IMR-90 (cell line): ENCODE measurements at regions not wholly inside any gene's neighbourhood (a gene's known extent, or its start where the extent isn't known, plus 50 kb on each side); places are given as distances from the start of the nearest gene placed in this dataset.

Experiments
- ATAC-seq: fragments of 200-7000 bp; cut with Tn5 transposase; 2 replicates; pipeline ENCODE4 v1.9.1; 2020; ENCODE audit warnings: low read depth, mild to moderate bottlenecking, moderate library complexity
- BruUV-seq: library from RNA; stranded (reverse); fragments of 400-500 nt; replicated peaks from 2 replicates; lab custom pipeline; 2021; lab: Mats Ljungman, UMichigan
- CTCF ChIA-PET: fragments of 300-600 bp; formaldehyde crosslinking; extraction: SDS; loops from one replicate; lab custom pipeline; 2021; ENCODE audit warnings: antibody characterized with exemption; lab: Yijun Ruan, JAX
- POLR2A ChIA-PET: fragments of 300-600 bp; sonication (Branson Sonifier 250); formaldehyde crosslinking; loops from one replicate; lab custom pipeline; 2022; ENCODE audit warnings: antibody characterized with exemption; ENCODE audit not compliant: unreplicated experiment; lab: Charles Lee
- DNase-seq: peaks from one replicate; pipeline ENCODE4 v3.0.0; 2013
- H2AFZ ChIP-seq: replicated peaks from 2 replicates; pipeline ENCODE3; 2013; ENCODE audit warnings: low read length, mild to moderate bottlenecking; ENCODE audit not compliant: poor library complexity
- H2AK5ac ChIP-seq: 2 replicates; pipeline ENCODE4 v1.6.1; 2013; ENCODE audit warnings: low read depth, low read length, inconsistent platforms
- H2AK9ac ChIP-seq: replicated peaks from 2 replicates; pipeline ENCODE3; 2013; ENCODE audit warnings: mild to moderate bottlenecking, low read depth, low read length, moderate library complexity; ENCODE audit not compliant: poor library complexity
- H2BK120ac ChIP-seq: 2 replicates; pipeline ENCODE4 v1.6.1; 2013; ENCODE audit warnings: low read depth, low read length, inconsistent platforms
- H2BK15ac ChIP-seq: 3 replicates; pipeline ENCODE4 v1.6.1; 2013; ENCODE audit warnings: low read depth, low read length, inconsistent platforms
- H2BK20ac ChIP-seq: 2 replicates; pipeline ENCODE4 v1.6.1; 2013; ENCODE audit warnings: low read depth, mild to moderate bottlenecking, inconsistent platforms, low read length, moderate library complexity
- H2BK5ac ChIP-seq: 2 replicates; pipeline ENCODE4 v1.6.1; 2013; ENCODE audit warnings: mild to moderate bottlenecking, low read depth, low read length, inconsistent platforms; ENCODE audit not compliant: poor library complexity, severe bottlenecking
- H3K14ac ChIP-seq: replicated peaks from 2 replicates; pipeline ENCODE4 v1.6.1; 2013; ENCODE audit warnings: low read depth, low read length, inconsistent platforms
- H3K18ac ChIP-seq: 2 replicates; pipeline ENCODE4 v1.6.1; 2013; ENCODE audit warnings: low read depth, low read length, control low read depth
- H3K23ac ChIP-seq: 2 replicates; pipeline ENCODE4 v1.6.1; 2013; ENCODE audit warnings: low read depth, low read length, inconsistent platforms
- H3K27ac ChIP-seq: 2 replicates; pipeline ENCODE4 v1.5.1; 2013; ENCODE audit warnings: mild to moderate bottlenecking, control low read depth, low read length; ENCODE audit not compliant: insufficient read depth
- H3K27me3 ChIP-seq: 2 replicates; pipeline ENCODE4 v1.6.1; 2013; ENCODE audit warnings: low read length; ENCODE audit not compliant: control insufficient read depth, insufficient read depth
- H3K36me3 ChIP-seq: 2 replicates; pipeline ENCODE4 v1.6.1; 2013; ENCODE audit warnings: low read length, mixed read lengths; ENCODE audit not compliant: control insufficient read depth, insufficient read depth
- H3K4ac ChIP-seq: 2 replicates; pipeline ENCODE4 v1.6.1; 2013; ENCODE audit warnings: low read depth, low read length, inconsistent platforms
- H3K4me1 ChIP-seq: 2 replicates; pipeline ENCODE4 v1.6.1; 2013; ENCODE audit warnings: low read length, mixed read lengths; ENCODE audit not compliant: control insufficient read depth, insufficient read depth
- H3K4me2 ChIP-seq: 2 replicates; pipeline ENCODE4 v1.6.1; 2013; ENCODE audit warnings: low read depth, mild to moderate bottlenecking, control low read depth, low read length, moderate library complexity
- H3K4me3 ChIP-seq: 2 replicates; pipeline ENCODE4 v1.5.1; 2013; ENCODE audit warnings: low read depth, mild to moderate bottlenecking, control low read depth, low read length, moderate library complexity; ENCODE audit not compliant: insufficient read depth
- H3K56ac ChIP-seq: 2 replicates; pipeline ENCODE4 v1.6.1; 2013; ENCODE audit warnings: low read length, inconsistent platforms; ENCODE audit not compliant: insufficient read depth; ENCODE audit errors: extremely low read depth
- H3K79me1 ChIP-seq, 2 experiments: 2 replicates each; pipeline ENCODE4 v1.6.1; 2013; ENCODE audit warnings: low read length in 2 of 2, inconsistent platforms in 1 of 2, low read depth in 1 of 2
- H3K9ac ChIP-seq: 2 replicates; pipeline ENCODE4 v1.6.1; 2013; ENCODE audit warnings: low read depth, low read length, control low read depth
- H3K9me1 ChIP-seq: 2 replicates; pipeline ENCODE4 v1.6.1; 2013; ENCODE audit warnings: low read length, inconsistent platforms; ENCODE audit not compliant: insufficient read depth
- H3K9me3 ChIP-seq: 2 replicates; pipeline ENCODE4 v1.6.1; 2013; ENCODE audit warnings: low read length; ENCODE audit not compliant: control insufficient read depth, insufficient read depth
- H4K20me1 ChIP-seq: 2 replicates; pipeline ENCODE4 v1.6.1; 2013; ENCODE audit warnings: low read length, inconsistent platforms; ENCODE audit not compliant: insufficient read depth
- H4K5ac ChIP-seq: 2 replicates; pipeline ENCODE4 v1.6.1; 2013; ENCODE audit warnings: mild to moderate bottlenecking, low read depth, low read length, control low read depth
- H4K8ac ChIP-seq, 2 experiments: 2 replicates each; pipeline ENCODE4 v1.6.1; 2013; ENCODE audit warnings: low read depth in 2 of 2, low read length in 2 of 2, control low read depth in 1 of 2, inconsistent platforms in 1 of 2
- H4K91ac ChIP-seq: 2 replicates; pipeline ENCODE4 v1.6.1; 2013; ENCODE audit warnings: low read depth, low read length, inconsistent platforms; ENCODE audit not compliant: insufficient read depth
- BHLHE40 ChIP-seq: fragments of 150-350 bp; IDR thresholded peaks from 2 replicates; pipeline ENCODE4 v1.6.1; 2016; ENCODE audit warnings: mild to moderate bottlenecking, low read depth, low read length
- CEBPB ChIP-seq: IDR thresholded peaks from 2 replicates; pipeline ENCODE4 v1.6.1; 2012; ENCODE audit warnings: low read depth, low read length, improper control_type of control experiment
- FOS ChIP-seq: fragments of 150-350 bp; IDR thresholded peaks from 2 replicates; pipeline ENCODE4 v1.6.1; 2016; ENCODE audit warnings: low read depth, low read length
- MAFK ChIP-seq: IDR thresholded peaks from 2 replicates; pipeline ENCODE4 v1.6.1; 2012; ENCODE audit warnings: low read depth, low read length, improper control_type of control experiment
- MAZ ChIP-seq: IDR thresholded peaks from 2 replicates; pipeline ENCODE4 v1.6.1; 2012; ENCODE audit warnings: low read depth, mild to moderate bottlenecking, low read length, improper control_type of control experiment, moderate library complexity, borderline replicate concordance
- MXI1 ChIP-seq: IDR thresholded peaks from 2 replicates; pipeline ENCODE4 v1.6.1; 2012; ENCODE audit warnings: low read depth, mild to moderate bottlenecking, low read length, moderate library complexity, borderline replicate concordance
- POLR2A ChIP-seq: IDR thresholded peaks from 2 replicates; pipeline ENCODE4 v1.6.1; 2012; ENCODE audit warnings: mild to moderate bottlenecking, low read depth, low read length
- RAD21 ChIP-seq: IDR thresholded peaks from 2 replicates; pipeline ENCODE4 v1.6.1; 2012; ENCODE audit warnings: low read length, improper control_type of control experiment
- WGBS, 2 experiments: methylation state at CpG; one replicate each; pipeline versions ENCODE4 v1.1.5 to v1.1.7; 2013; ENCODE audit warnings: missing lambda C conversion rate in 2 of 2; ENCODE audit not compliant: insufficient read length in 1 of 2; ENCODE audit errors: extremely low coverage in 2 of 2; 5-methylcytosine and 5-hydroxymethylcytosine counted together
- dilution Hi-C: fragments of 300-500 bp; cut with HindIII; formaldehyde crosslinking; loops from one replicate; pipeline ENCODE4 v1.14.3; 2018; ENCODE audit warnings: low sequenced_read_pairs; ENCODE audit not compliant: unreplicated experiment
- in situ Hi-C: fragments of 300-500 bp; cut with MboI; formaldehyde crosslinking; loops from 3 replicates; pipeline ENCODE4 v1.14.3; 2019; ENCODE audit warnings: low sequenced_read_pairs, inconsistent platforms, mixed read lengths
- intact Hi-C: fragments of 100-400 bp; cut with micrococcal nuclease; formaldehyde crosslinking; loops from 2 replicates; pipeline ENCODE4 v1.10.0; 2022

GRCh38 chr5:100182402-100182801 lies 352.8 kb upstream of the FAM174A start:
- Histone ChIP-seq H2BK20ac (no peak overlapping the region), H2AFZ (no peak overlapping the region), H3K14ac (no peak overlapping the region), H3K9ac (no peak overlapping the region), H4K91ac (no peak overlapping the region), H3K27me3 (no peaks in the 10 kb centered on the region), H2AK9ac (no peak overlapping the region), H3K9me1 (no peaks in the 10 kb centered on the region), H3K4me1 (no peaks in the 10 kb centered on the region), H3K18ac (no peak overlapping the region), H2BK15ac (no peak overlapping the region), H4K20me1 (no peaks in the 10 kb centered on the region), H2AK5ac (no peak overlapping the region), H3K36me3 (no peaks in the 10 kb centered on the region), H3K79me1 (no peaks in the 10 kb centered on the region), H3K4ac (no peak overlapping the region), H4K8ac (no peak overlapping the region), H3K56ac (no peak overlapping the region), H3K4me2 (no peak overlapping the region), H3K9me3 (0 out of 2 replicates have a peak, but pooled peaks cover 4% of the 10 kb centered on the region), H3K27ac (no peak overlapping the region), H4K5ac (no peak overlapping the region), H3K4me3 (no peak overlapping the region), H3K23ac (no peak overlapping the region), H2BK5ac (no peak overlapping the region), H2BK120ac (no peak overlapping the region)
- dilution Hi-C loops, result no loop called here
- no TSS peak for BruUV-seq
- intact Hi-C loops, result no loop called here
- no peak for DNase-seq
- TF ChIP-seq FOS (no peak), RAD21 (no peak), MAZ (no peak), POLR2A (no peak), MAFK (no peak), CEBPB (no peak), MXI1 (no peak), BHLHE40 (no peak)
- in situ Hi-C loops, result no loop called here
- CTCF ChIA-PET, result no interaction called here
- POLR2A ChIA-PET, result no interaction called here
- no CpG with 5 or more reads among the region's 1 CpG for WGBS, 2 experiments
- no peak for ATAC-seq
